GM23248 (cell line): ENCODE measurements at regions not wholly inside any gene's neighbourhood (a gene's known extent, or its start where the extent isn't known, plus 50 kb on each side); places are given as distances from the start of the nearest gene placed in this dataset.
A peak's percentile ranks its signal among the peaks of the same experiment; 100 is the strongest.
"Not testable (repeated sequence)": the region's sequence is repeated elsewhere in the genome, so short reads cannot be mapped to it uniquely, and the experiment has no call there.

Experiments
- DNase-seq: peaks from one replicate; pipeline ENCODE4 v3.0.0-alpha.2; 2015
- H2AFZ ChIP-seq: fragments of 200-600 bp; sonication (generic); 2 replicates; pipeline ENCODE4 v1.6.1; 2016; ENCODE audit warnings: antibody characterized with exemption
- H3F3A ChIP-seq: fragments of 200-600 bp; sonication (generic); 2 replicates; pipeline ENCODE4 v1.6.1; 2016; ENCODE audit warnings: mild to moderate bottlenecking, antibody characterized with exemption, mixed run types; ENCODE audit not compliant: insufficient read depth
- H3K27ac ChIP-seq: fragments of 200-600 bp; sonication (generic); 2 replicates; pipeline ENCODE4 v1.5.1; 2016; ENCODE audit warnings: mild to moderate bottlenecking
- H3K27me3 ChIP-seq: fragments of 200-600 bp; sonication (generic); replicated peaks from 2 replicates; pipeline ENCODE4 v1.6.1; 2016; ENCODE audit warnings: mild to moderate bottlenecking; ENCODE audit not compliant: insufficient read depth
- H3K36me3 ChIP-seq: fragments of 200-600 bp; sonication (generic); 2 replicates; pipeline ENCODE4 v1.6.1; 2016; ENCODE audit warnings: low read depth, mild to moderate bottlenecking
- H3K4me1 ChIP-seq: fragments of 200-600 bp; sonication (generic); 2 replicates; pipeline ENCODE4 v1.6.1; 2016; ENCODE audit warnings: mild to moderate bottlenecking; ENCODE audit not compliant: insufficient read depth
- H3K4me2 ChIP-seq: fragments of 200-600 bp; sonication (generic); one replicate; pipeline ENCODE4 v1.6.1; 2016; ENCODE audit warnings: mild to moderate bottlenecking; ENCODE audit not compliant: unreplicated experiment
- H3K4me3 ChIP-seq: fragments of 200-600 bp; sonication (generic); 2 replicates; pipeline ENCODE4 v1.5.1; 2016; ENCODE audit warnings: mild to moderate bottlenecking
- H3K79me2 ChIP-seq: fragments of 200-600 bp; sonication (generic); 2 replicates; pipeline ENCODE4 v1.6.1; 2016; ENCODE audit warnings: mild to moderate bottlenecking; ENCODE audit not compliant: insufficient read depth
- H3K9ac ChIP-seq: fragments of 200-600 bp; sonication (generic); 2 replicates; pipeline ENCODE4 v1.6.1; 2016; ENCODE audit warnings: mild to moderate bottlenecking
- H3K9me2 ChIP-seq: fragments of 200-600 bp; sonication (generic); 2 replicates; pipeline ENCODE4 v1.6.1; 2016; ENCODE audit warnings: mixed run types, mild to moderate bottlenecking, moderate library complexity; ENCODE audit not compliant: insufficient read depth
- H3K9me3 ChIP-seq: fragments of 200-600 bp; sonication (generic); one replicate; pipeline ENCODE4 v1.6.1; 2017; ENCODE audit warnings: low read depth
- H4K20me1 ChIP-seq: fragments of 200-600 bp; sonication (generic); 2 replicates; pipeline ENCODE4 v1.6.0; 2016; ENCODE audit not compliant: insufficient read depth
- EZH2 ChIP-seq: fragments of 200-600 bp; sonication (generic); IDR thresholded peaks from 2 replicates; pipeline ENCODE4 v1.6.1; 2018; ENCODE audit warnings: antibody characterized with exemption, mild to moderate bottlenecking; ENCODE audit not compliant: insufficient read depth, poor library complexity, severe bottlenecking
- EZH2phosphoT487 ChIP-seq: fragments of 200-600 bp; sonication (generic); IDR thresholded peaks from 2 replicates; pipeline ENCODE4 v1.6.1; 2018; ENCODE audit warnings: antibody characterized with exemption, moderate library complexity, mild to moderate bottlenecking, low read depth; ENCODE audit not compliant: insufficient read depth
- WGBS, 2 experiments: methylation state at CpG; one replicate each; pipeline ENCODE4 v1.1.6; 2015 to 2017; ENCODE audit warnings: low lambda C conversion rate in 2 of 2, low coverage in 1 of 2; ENCODE audit errors: missing lambda C conversion rate in 2 of 2; 5-methylcytosine and 5-hydroxymethylcytosine counted together
- in situ Hi-C: fragments of 300-500 bp; cut with MboI; formaldehyde crosslinking; loops from 2 replicates; pipeline ENCODE4 v1.15.0; 2020

DNA sequence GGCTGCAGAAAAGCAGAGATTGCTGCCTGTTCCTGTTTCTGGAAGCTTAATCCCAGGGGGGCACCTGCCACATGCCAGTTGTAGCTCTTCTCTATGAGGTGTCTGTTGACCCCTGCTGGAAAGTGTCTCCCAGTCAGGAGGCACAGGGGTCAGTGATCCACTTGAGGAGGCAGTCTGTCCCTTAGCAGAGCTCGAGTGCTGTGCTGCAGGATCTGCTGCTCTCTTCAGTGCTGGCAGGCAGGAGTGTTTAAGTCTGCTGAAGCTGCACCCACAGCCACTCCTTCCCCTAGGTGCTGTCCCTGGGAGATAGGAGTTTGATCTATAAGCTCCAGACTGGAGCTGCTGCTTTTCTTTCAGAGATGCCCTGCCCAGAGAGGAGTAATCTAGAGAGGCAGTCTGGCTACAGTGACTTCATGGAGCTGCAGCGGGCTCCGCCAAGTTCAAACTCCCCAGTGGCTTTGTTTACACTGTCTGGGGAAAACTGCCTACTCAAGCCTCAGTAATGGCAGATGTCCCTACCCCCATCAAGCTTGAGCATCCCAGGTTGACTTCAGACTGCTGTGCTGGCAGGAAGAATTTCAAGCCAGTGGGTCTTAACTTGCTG, 57.6 kb upstream of the CROT start:
- H3K27me3 ChIP-seq, result no peaks in the 10 kb centered on the region
- H3K27ac ChIP-seq, result no peak overlapping the region
- H3F3A ChIP-seq, result no peaks in the 10 kb centered on the region
- H3K36me3 ChIP-seq, result no peaks in the 10 kb centered on the region
- DNase-seq, result no peak
- H3K9me2 ChIP-seq, result no peaks in the 10 kb centered on the region
- H3K9ac ChIP-seq, result no peak overlapping the region
- no peak overlapping the region for H3K4me2 ChIP-seq
- in situ Hi-C loops, result no loop called here
- no peaks in the 10 kb centered on the region for H3K4me1 ChIP-seq
- no peaks in the 10 kb centered on the region for H3K9me3 ChIP-seq
- H2AFZ ChIP-seq, result no peak overlapping the region
- WGBS, 2 experiments, result 67 to 68% methylated on average over 3 of the region's 3 CpGs
- no peaks in the 10 kb centered on the region for H3K79me2 ChIP-seq
- no peak overlapping the region for H3K4me3 ChIP-seq
- no peaks in the 10 kb centered on the region for H4K20me1 ChIP-seq
- TF ChIP-seq EZH2 (no peak), EZH2phosphoT487 (no peak)

DNA sequence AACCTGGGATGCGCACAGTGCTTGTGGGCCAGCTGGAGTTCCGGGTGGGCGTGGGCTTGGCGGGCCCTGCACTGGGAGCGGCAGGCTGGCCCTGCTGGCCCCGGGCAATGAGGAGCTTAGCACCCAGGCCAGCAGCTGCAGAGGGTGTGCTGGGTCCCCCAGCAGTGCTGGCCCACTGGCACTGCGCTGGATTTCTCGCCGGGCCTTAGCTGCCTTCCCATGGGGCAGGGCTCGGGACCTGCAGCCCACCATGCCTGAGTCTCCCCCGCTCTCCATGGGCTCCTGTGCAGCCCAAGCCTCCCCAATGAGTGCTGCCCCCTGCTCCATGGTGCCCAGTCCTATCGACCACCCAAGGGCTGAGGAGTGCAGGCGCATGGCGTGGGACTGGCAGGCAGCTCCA, 56.7 kb upstream of the CROT start:
- H3K4me1 ChIP-seq, H4K20me1 ChIP-seq, DNase-seq, H3K9me3 ChIP-seq, H3K9ac ChIP-seq, H3K36me3 ChIP-seq, H3F3A ChIP-seq, H3K79me2 ChIP-seq, H2AFZ ChIP-seq, H3K27ac ChIP-seq, H3K9me2 ChIP-seq, H3K4me3 ChIP-seq, H3K4me2 ChIP-seq, H3K27me3 ChIP-seq, in situ Hi-C loops: not testable (repeated sequence)
- 79 to 80% methylated on average over 11 to 14 of the region's 14 CpGs for WGBS, 2 experiments

DNA sequence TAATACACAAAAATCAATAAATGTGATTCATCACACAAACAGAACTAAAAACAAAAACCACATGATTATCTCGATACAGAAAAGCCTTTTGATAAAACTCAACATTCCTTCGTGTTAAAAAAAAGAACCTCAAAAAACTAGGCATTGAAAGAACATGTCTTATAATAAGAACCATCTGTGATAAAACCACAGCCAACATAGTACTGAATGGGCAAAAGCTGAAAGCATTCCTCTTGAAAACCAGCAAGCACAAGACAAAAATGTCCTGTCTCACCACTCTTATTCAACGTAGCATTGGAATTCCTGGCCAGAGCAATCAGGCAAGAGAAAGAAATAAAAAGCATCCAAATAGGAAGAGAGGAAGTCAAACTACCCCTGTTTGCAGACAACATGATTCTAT, 49.9 kb upstream of the CROT start:
- H2AFZ ChIP-seq, H3K4me2 ChIP-seq, H3K79me2 ChIP-seq, H4K20me1 ChIP-seq, H3K4me1 ChIP-seq, H3K9ac ChIP-seq, H3K9me3 ChIP-seq, in situ Hi-C loops, H3K9me2 ChIP-seq, H3K27me3 ChIP-seq, H3K4me3 ChIP-seq, H3K27ac ChIP-seq, H3K36me3 ChIP-seq: not testable (repeated sequence)
- WGBS, 2 experiments, result 1 to 4% methylated on average over 3 of the region's 3 CpGs
- peak; percentile 47 for DNase-seq
- peaks cover 13% of the 10 kb centered on the region for H3F3A ChIP-seq
